H9 (cell line): ENCODE measurements at regions not wholly inside any gene's neighbourhood (a gene's known extent, or its start where the extent isn't known, plus 50 kb on each side); places are given as distances from the start of the nearest gene placed in this dataset.

Source experiments
- DNase-seq: peaks from one replicate; pipeline ENCODE4 v3.0.0-alpha.2; 2017
- H2AFZ ChIP-seq: one replicate; pipeline ENCODE4 v1.6.1; 2013; ENCODE audit warnings: mild to moderate bottlenecking, low read length, control low read depth, moderate library complexity
- H2AK5ac ChIP-seq: 2 replicates; pipeline ENCODE4 v1.6.1; 2013; ENCODE audit warnings: low read length, control low read depth, mixed read lengths; ENCODE audit not compliant: insufficient read length
- H2BK120ac ChIP-seq: one replicate; pipeline ENCODE4 v1.6.1; 2013; ENCODE audit warnings: low read depth, mild to moderate bottlenecking, low read length, control low read depth, inconsistent platforms; ENCODE audit not compliant: poor library complexity, severe bottlenecking
- H2BK12ac ChIP-seq: 2 replicates; pipeline ENCODE4 v1.6.1; 2013; ENCODE audit warnings: low read length, control low read depth, mixed read lengths, low read depth; ENCODE audit not compliant: insufficient read length
- H2BK15ac ChIP-seq: 2 replicates; pipeline ENCODE4 v1.6.1; 2013; ENCODE audit warnings: low read depth, low read length, control low read depth
- H2BK20ac ChIP-seq: one replicate; pipeline ENCODE4 v1.6.1; 2013; ENCODE audit warnings: low read depth, mild to moderate bottlenecking, low read length, control low read depth, inconsistent platforms; ENCODE audit not compliant: poor library complexity, severe bottlenecking
- H2BK5ac ChIP-seq: 2 replicates; pipeline ENCODE4 v1.6.1; 2013; ENCODE audit warnings: low read length, control low read depth, mixed read lengths; ENCODE audit not compliant: insufficient read length
- H3K14ac ChIP-seq: 2 replicates; pipeline ENCODE4 v1.6.1; 2013; ENCODE audit warnings: low read length, control low read depth; ENCODE audit not compliant: insufficient read depth
- H3K18ac ChIP-seq: 2 replicates; pipeline ENCODE4 v1.6.1; 2013; ENCODE audit warnings: low read depth, mild to moderate bottlenecking, mixed read lengths, low read length, control low read depth; ENCODE audit not compliant: insufficient read length
- H3K23ac ChIP-seq: 2 replicates; pipeline ENCODE4 v1.6.1; 2013; ENCODE audit warnings: low read length, control low read depth, mixed read lengths, low read depth; ENCODE audit not compliant: insufficient read length
- H3K23me2 ChIP-seq: 2 replicates; pipeline ENCODE4 v1.6.1; 2013; ENCODE audit warnings: low read depth, mild to moderate bottlenecking, mixed read lengths, low read length, control low read depth; ENCODE audit not compliant: insufficient read length, poor library complexity, severe bottlenecking
- H3K27ac ChIP-seq: 2 replicates; pipeline ENCODE4 v1.5.1; 2013; ENCODE audit warnings: low read length, control low read depth, mixed read lengths, low read depth; ENCODE audit not compliant: insufficient read length
- H3K27me3 ChIP-seq: 2 replicates; pipeline ENCODE4 v1.6.1; 2013; ENCODE audit warnings: low read length, control low read depth, inconsistent platforms; ENCODE audit not compliant: insufficient read depth
- H3K4ac ChIP-seq: 2 replicates; pipeline ENCODE4 v1.6.1; 2013; ENCODE audit warnings: low read depth, mild to moderate bottlenecking, control low read depth, inconsistent platforms, low read length, moderate library complexity
- H3K4me1 ChIP-seq: 2 replicates; pipeline ENCODE4 v1.6.1; 2013; ENCODE audit warnings: low read length, control low read depth, inconsistent platforms; ENCODE audit not compliant: insufficient read depth
- H3K4me2 ChIP-seq: 2 replicates; pipeline ENCODE4 v1.6.1; 2013; ENCODE audit warnings: low read length, control low read depth, mixed read lengths; ENCODE audit not compliant: insufficient read length, insufficient read depth
- H3K56ac ChIP-seq: 2 replicates; pipeline ENCODE4 v1.6.1; 2013; ENCODE audit warnings: low read depth, mild to moderate bottlenecking, mixed read lengths, low read length, control low read depth; ENCODE audit not compliant: insufficient read length
- H3K79me1 ChIP-seq: 2 replicates; pipeline ENCODE4 v1.6.1; 2013; ENCODE audit warnings: low read depth, mild to moderate bottlenecking, moderate library complexity, low read length, control low read depth, inconsistent platforms; ENCODE audit not compliant: insufficient read depth, poor library complexity, severe bottlenecking
- H3K79me2 ChIP-seq: 2 replicates; pipeline ENCODE4 v1.6.1; 2013; ENCODE audit warnings: low read length, control low read depth, inconsistent platforms; ENCODE audit not compliant: insufficient read depth
- H3K9ac ChIP-seq: 2 replicates; pipeline ENCODE4 v1.6.1; 2013; ENCODE audit warnings: low read length, control low read depth, mixed read lengths; ENCODE audit not compliant: insufficient read length; ENCODE audit errors: extremely low read depth
- H3K9me3 ChIP-seq: one replicate; pipeline ENCODE4 v1.6.1; 2013; ENCODE audit warnings: low read depth, low read length, inconsistent platforms; ENCODE audit not compliant: control insufficient read depth
- H3T11ph ChIP-seq: one replicate; pipeline ENCODE4 v1.6.1; 2013; ENCODE audit warnings: mild to moderate bottlenecking, low read length, control low read depth, inconsistent platforms
- H4K20me1 ChIP-seq: one replicate; pipeline ENCODE4 v1.6.1; 2013; ENCODE audit not compliant: control insufficient read depth, insufficient read length, insufficient read depth
- H4K5ac ChIP-seq: 2 replicates; pipeline ENCODE4 v1.6.1; 2013; ENCODE audit warnings: low read depth, mild to moderate bottlenecking, mixed read lengths, low read length, control low read depth; ENCODE audit not compliant: insufficient read length
- H4K8ac ChIP-seq: replicated peaks from 2 replicates; pipeline ENCODE4 v1.6.1; 2013; ENCODE audit warnings: low read length, control low read depth, mixed read lengths, low read depth; ENCODE audit not compliant: insufficient read length
- H4K91ac ChIP-seq: 2 replicates; pipeline ENCODE4 v1.6.1; 2013; ENCODE audit warnings: low read depth, mild to moderate bottlenecking, moderate library complexity, mixed read lengths, low read length, control low read depth; ENCODE audit not compliant: insufficient read length
- H3K27ac Mint-ChIP-seq, 3 experiments: 2 replicates in 2 of 3; 3 replicates in 1 of 3; pipeline ENCODE4 v1.8.0; 2020 to 2021; ENCODE audit warnings: mixed read lengths in 3 of 3, mild to moderate bottlenecking in 1 of 3, moderate library complexity in 1 of 3
- H3K27me3 Mint-ChIP-seq: 2 replicates; pipeline ENCODE4 v1.8.0; 2021; ENCODE audit warnings: low read depth, mild to moderate bottlenecking, moderate library complexity, mixed read lengths
- H3K36me3 Mint-ChIP-seq, 3 experiments: 2 replicates in 2 of 3; 3 replicates in 1 of 3; pipeline ENCODE4 v1.8.0; 2020 to 2021; ENCODE audit warnings: low read depth in 3 of 3, mixed read lengths in 3 of 3; ENCODE audit not compliant: insufficient read depth in 1 of 3
- H3K4me1 Mint-ChIP-seq, 2 experiments: 2 replicates each; pipeline ENCODE4 v1.8.0; 2020; ENCODE audit warnings: mixed read lengths in 2 of 2
- H3K4me3 Mint-ChIP-seq, 2 experiments: 2 replicates in 1 of 2; 3 replicates in 1 of 2; pipeline ENCODE4 v1.8.0; 2020 to 2021; ENCODE audit warnings: mild to moderate bottlenecking in 2 of 2, mixed read lengths in 2 of 2, moderate library complexity in 1 of 2
- H3K9me3 Mint-ChIP-seq, 2 experiments: 2 replicates in 1 of 2; 3 replicates in 1 of 2; pipeline ENCODE4 v1.8.0; 2020; ENCODE audit warnings: mild to moderate bottlenecking in 2 of 2, mixed read lengths in 2 of 2, moderate library complexity in 1 of 2
- WGBS: extraction: QIAGEN DNeasy Blood & Tissue Kit; methylation state at CpG from one replicate; pipeline ENCODE4 v1.1.7; 2013; ENCODE audit warnings: missing lambda C conversion rate, low lambda C conversion rate, mixed read lengths; ENCODE audit not compliant: insufficient read length; ENCODE audit errors: extremely low coverage; 5-methylcytosine and 5-hydroxymethylcytosine counted together
- TF ChIP-seq, protein P1 (sequence below): fragments of 200-600 bp; sonication (generic); conservative IDR thresholded peaks from 3 replicates; pipeline ENCODE4 v1.8.0; 2021; ENCODE audit warnings: antibody characterized with exemption, mild to moderate bottlenecking

DNA sequence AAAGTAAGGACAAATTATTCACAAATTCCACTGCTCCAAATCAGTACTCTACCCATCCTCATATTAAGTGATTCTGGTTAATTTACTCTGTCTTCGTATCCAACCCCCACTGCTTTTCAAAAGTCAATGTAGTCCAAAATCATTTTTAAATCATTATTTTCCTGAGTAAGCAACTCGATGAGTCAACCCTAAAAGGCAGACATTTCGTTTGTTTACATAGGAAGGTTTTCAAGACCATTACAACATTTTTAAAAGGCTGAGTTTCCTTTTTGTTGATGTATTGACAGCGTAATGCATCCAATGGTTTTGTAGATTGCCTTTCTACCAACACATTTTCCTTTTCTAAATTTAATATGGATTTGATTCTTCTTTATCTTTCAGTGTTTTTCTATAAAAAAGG lies 523.0 kb upstream of the ANKRD30A start:
- no peaks in the 10 kb centered on the region for H3K9me3 ChIP-seq
- no peak overlapping the region for H3K14ac ChIP-seq
- H4K20me1 ChIP-seq = no peaks in the 10 kb centered on the region
- no peaks in the 10 kb centered on the region for H3K4me1 ChIP-seq
- H4K5ac ChIP-seq = no peak overlapping the region
- no peaks in the 10 kb centered on the region for H3K27me3 ChIP-seq
- no peak overlapping the region for H3K9ac ChIP-seq
- no peaks in the 10 kb centered on the region for H3K23me2 ChIP-seq
- H2BK120ac ChIP-seq = no peak overlapping the region
- TF ChIP-seq, protein P1, sequence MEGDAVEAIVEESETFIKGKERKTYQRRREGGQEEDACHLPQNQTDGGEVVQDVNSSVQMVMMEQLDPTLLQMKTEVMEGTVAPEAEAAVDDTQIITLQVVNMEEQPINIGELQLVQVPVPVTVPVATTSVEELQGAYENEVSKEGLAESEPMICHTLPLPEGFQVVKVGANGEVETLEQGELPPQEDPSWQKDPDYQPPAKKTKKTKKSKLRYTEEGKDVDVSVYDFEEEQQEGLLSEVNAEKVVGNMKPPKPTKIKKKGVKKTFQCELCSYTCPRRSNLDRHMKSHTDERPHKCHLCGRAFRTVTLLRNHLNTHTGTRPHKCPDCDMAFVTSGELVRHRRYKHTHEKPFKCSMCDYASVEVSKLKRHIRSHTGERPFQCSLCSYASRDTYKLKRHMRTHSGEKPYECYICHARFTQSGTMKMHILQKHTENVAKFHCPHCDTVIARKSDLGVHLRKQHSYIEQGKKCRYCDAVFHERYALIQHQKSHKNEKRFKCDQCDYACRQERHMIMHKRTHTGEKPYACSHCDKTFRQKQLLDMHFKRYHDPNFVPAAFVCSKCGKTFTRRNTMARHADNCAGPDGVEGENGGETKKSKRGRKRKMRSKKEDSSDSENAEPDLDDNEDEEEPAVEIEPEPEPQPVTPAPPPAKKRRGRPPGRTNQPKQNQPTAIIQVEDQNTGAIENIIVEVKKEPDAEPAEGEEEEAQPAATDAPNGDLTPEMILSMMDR = no peak
- DNase-seq = no peak
- no peak overlapping the region for H3T11ph ChIP-seq
- Mint-ChIP-seq H3K27me3 (no peaks in the 10 kb centered on the region), H3K4me3 (no peak overlapping the region), H3K27ac (no peak overlapping the region; a peak in 1 of 7 replicates), H3K36me3 (no peaks in the 10 kb centered on the region), H3K4me1 (no peaks in the 10 kb centered on the region), H3K9me3 (no peaks in the 10 kb centered on the region; a peak in 1 of 5 replicates)
- H3K4ac ChIP-seq = no peak overlapping the region
- no peak overlapping the region for H3K4me2 ChIP-seq
- H3K18ac ChIP-seq = no peak overlapping the region
- H3K23ac ChIP-seq = no peak overlapping the region
- no peak overlapping the region for H2AK5ac ChIP-seq
- H2AFZ ChIP-seq = no peak overlapping the region
- H3K79me2 ChIP-seq = no peaks in the 10 kb centered on the region
- no peak overlapping the region for H3K27ac ChIP-seq
- H4K91ac ChIP-seq = no peak overlapping the region
- no CpG with 5 or more reads among the region's 4 CpGs for WGBS
- no peak overlapping the region for H2BK20ac ChIP-seq
- H2BK5ac ChIP-seq = no peak overlapping the region
- H4K8ac ChIP-seq = no peak overlapping the region
- H3K79me1 ChIP-seq = no peaks in the 10 kb centered on the region
- no peak overlapping the region for H2BK12ac ChIP-seq
- H2BK15ac ChIP-seq = no peak overlapping the region
- no peak overlapping the region for H3K56ac ChIP-seq
